ENCODE measurements at regions not wholly inside any gene's neighbourhood (a gene's known extent, or its start where the extent isn't known, plus 50 kb on each side); places are given as distances from the start of the nearest gene placed in this dataset.

- TF ChIP-seq SUZ12 (IDR thresholded peaks at IDR 0.05) (no peak), SP1 (IDR thresholded peaks at IDR 0.05) (no peak), FOXK2 (IDR thresholded peaks at IDR 0.05) (no peak), L3MBTL2 (conservative IDR thresholded peaks at IDR 0.05) (no peak), ARNT (IDR thresholded peaks at IDR 0.05) (no peak), FOXA1 (IDR thresholded peaks at IDR 0.05) (no peak), TARDBP (IDR thresholded peaks at IDR 0.05) (no peak)
- TF ChIP-seq, protein P1, sequence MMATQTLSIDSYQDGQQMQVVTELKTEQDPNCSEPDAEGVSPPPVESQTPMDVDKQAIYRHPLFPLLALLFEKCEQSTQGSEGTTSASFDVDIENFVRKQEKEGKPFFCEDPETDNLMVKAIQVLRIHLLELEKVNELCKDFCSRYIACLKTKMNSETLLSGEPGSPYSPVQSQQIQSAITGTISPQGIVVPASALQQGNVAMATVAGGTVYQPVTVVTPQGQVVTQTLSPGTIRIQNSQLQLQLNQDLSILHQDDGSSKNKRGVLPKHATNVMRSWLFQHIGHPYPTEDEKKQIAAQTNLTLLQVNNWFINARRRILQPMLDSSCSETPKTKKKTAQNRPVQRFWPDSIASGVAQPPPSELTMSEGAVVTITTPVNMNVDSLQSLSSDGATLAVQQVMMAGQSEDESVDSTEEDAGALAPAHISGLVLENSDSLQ (IDR thresholded peaks at IDR 0.05) = no peak
Measured at GRCh38 chr5:135655468-135655815, 76.7 kb upstream of the CXCL14 start.

All from HEK293T (cell line).